KMS-11 (cell line): ENCODE measurements at regions not wholly inside any gene's neighbourhood (a gene's known extent, or its start where the extent isn't known, plus 50 kb on each side); places are given as distances from the start of the nearest gene placed in this dataset.
"Not testable (repeated sequence)": the region's sequence is repeated elsewhere in the genome, so short reads cannot be mapped to it uniquely, and the experiment has no call there.

ENCODE experiments used
- H2AFZ ChIP-seq: fragments of 200-600 bp; sonication (generic); 2 replicates; pipeline ENCODE4 v1.6.1; 2016; ENCODE audit warnings: antibody characterized with exemption, mixed run types, low read depth
- H3K27ac ChIP-seq: fragments of 200-600 bp; sonication (generic); 2 replicates; pipeline ENCODE4 v1.6.1; 2016; ENCODE audit warnings: mild to moderate bottlenecking, mixed run types
- H3K27me3 ChIP-seq: fragments of 200-600 bp; sonication (generic); 2 replicates; pipeline ENCODE4 v1.6.1; 2017; ENCODE audit warnings: mild to moderate bottlenecking, low read depth, mixed run types, moderate library complexity; ENCODE audit not compliant: insufficient read depth
- H3K36me3 ChIP-seq: fragments of 200-600 bp; sonication (generic); 2 replicates; pipeline ENCODE4 v1.6.1; 2017; ENCODE audit warnings: mild to moderate bottlenecking, mixed run types; ENCODE audit not compliant: insufficient read depth
- H3K4me1 ChIP-seq: fragments of 200-600 bp; sonication (generic); 2 replicates; pipeline ENCODE4 v1.6.1; 2016; ENCODE audit warnings: mild to moderate bottlenecking, low read depth, mixed run types; ENCODE audit not compliant: poor library complexity, severe bottlenecking
- H3K4me2 ChIP-seq: fragments of 200-600 bp; sonication (generic); 2 replicates; pipeline ENCODE4 v1.7.0; 2016; ENCODE audit warnings: mild to moderate bottlenecking, mixed run types
- H3K4me3 ChIP-seq: fragments of 200-600 bp; sonication (generic); IDR thresholded peaks from 2 replicates; pipeline ENCODE4 v1.6.1; 2017; ENCODE audit warnings: low read depth, low read length, mixed read lengths; ENCODE audit not compliant: insufficient read depth
- H3K79me2 ChIP-seq: fragments of 200-600 bp; sonication (generic); 2 replicates; pipeline ENCODE4 v1.6.1; 2016; ENCODE audit warnings: low read depth, mixed run types; ENCODE audit not compliant: insufficient read depth
- H3K9ac ChIP-seq: fragments of 200-600 bp; sonication (generic); 2 replicates; pipeline ENCODE4 v1.6.1; 2016; ENCODE audit warnings: mild to moderate bottlenecking, mixed run types
- H4K20me1 ChIP-seq: fragments of 200-600 bp; sonication (generic); 2 replicates; pipeline ENCODE4 v1.6.1; 2016; ENCODE audit warnings: mild to moderate bottlenecking, mixed run types; ENCODE audit not compliant: insufficient read depth
- CTCF ChIP-seq: fragments of 200-600 bp; sonication (generic); conservative IDR thresholded peaks from 2 replicates; pipeline ENCODE4 v1.6.1; 2017; ENCODE audit warnings: low read depth, mild to moderate bottlenecking, antibody characterized with exemption, low read length, moderate library complexity, mixed read lengths

GRCh38 chrX:6954836-6955235, 192.7 kb upstream of the STS start:
- Histone ChIP-seq H4K20me1 (no peaks in the 10 kb centered on the region), H3K9ac (no peak overlapping the region), H3K4me3 (no peak overlapping the region), H3K79me2 (no peaks in the 10 kb centered on the region), H3K27ac (no peak overlapping the region), H3K4me1 (no peaks in the 10 kb centered on the region), H3K36me3 (no peaks in the 10 kb centered on the region), H2AFZ (no peak overlapping the region), H3K27me3 (no peaks in the 10 kb centered on the region), H3K4me2 (no peak overlapping the region)
- TF ChIP-seq CTCF = no peak

GRCh38 chrX:6946168-6946567, 201.3 kb upstream of the STS start:
- Histone ChIP-seq H3K4me2 (no peak overlapping the region), H4K20me1 (no peaks in the 10 kb centered on the region), H3K9ac (no peak overlapping the region), H3K27ac (no peak overlapping the region), H3K4me3 (no peak overlapping the region), H3K27me3 (no peaks in the 10 kb centered on the region), H2AFZ (no peak overlapping the region), H3K4me1 (no peaks in the 10 kb centered on the region), H3K79me2 (no peaks in the 10 kb centered on the region), H3K36me3 (no peaks in the 10 kb centered on the region)
- no peak for TF ChIP-seq CTCF

- Histone ChIP-seq H3K9ac (no peak overlapping the region), H3K4me1 (no peaks in the 10 kb centered on the region), H3K27ac (no peak overlapping the region), H3K4me2 (no peak overlapping the region), H3K36me3 (no peaks in the 10 kb centered on the region), H2AFZ (no peak overlapping the region), H3K4me3 (no peak overlapping the region), H3K27me3 (no peaks in the 10 kb centered on the region), H4K20me1 (no peaks in the 10 kb centered on the region), H3K79me2 (no peaks in the 10 kb centered on the region)
- no peak for TF ChIP-seq CTCF
Observed at GRCh38 chrX:6941041-6941440, 206.5 kb upstream of the STS start.

GRCh38 chrX:6932942-6933341, 214.6 kb upstream of the STS start:
- H3K27me3 ChIP-seq, H2AFZ ChIP-seq, H3K4me1 ChIP-seq, H4K20me1 ChIP-seq, H3K9ac ChIP-seq, H3K4me3 ChIP-seq, H3K36me3 ChIP-seq, H3K27ac ChIP-seq, H3K79me2 ChIP-seq, H3K4me2 ChIP-seq: not testable (repeated sequence)

GRCh38 chrX:6930307-6930849, 217.1 kb upstream of the STS start:
- Histone ChIP-seq H3K9ac (no peak overlapping the region), H3K4me3 (no peak overlapping the region), H3K27ac (no peak overlapping the region), H4K20me1 (no peaks in the 10 kb centered on the region), H3K4me2 (no peak overlapping the region), H3K36me3 (no peaks in the 10 kb centered on the region), H2AFZ (no peak overlapping the region), H3K79me2 (no peaks in the 10 kb centered on the region), H3K4me1 (no peaks in the 10 kb centered on the region), H3K27me3 (no peaks in the 10 kb centered on the region)
- no peak for TF ChIP-seq CTCF
